ENCODE measurements at regions not wholly inside any gene's neighbourhood (a gene's known extent, or its start where the extent isn't known, plus 50 kb on each side); places are given as distances from the start of the nearest gene placed in this dataset.

- no peaks in the 10 kb centered on the region for H3K27me3 ChIP-seq
- TF ChIP-seq, protein P1, sequence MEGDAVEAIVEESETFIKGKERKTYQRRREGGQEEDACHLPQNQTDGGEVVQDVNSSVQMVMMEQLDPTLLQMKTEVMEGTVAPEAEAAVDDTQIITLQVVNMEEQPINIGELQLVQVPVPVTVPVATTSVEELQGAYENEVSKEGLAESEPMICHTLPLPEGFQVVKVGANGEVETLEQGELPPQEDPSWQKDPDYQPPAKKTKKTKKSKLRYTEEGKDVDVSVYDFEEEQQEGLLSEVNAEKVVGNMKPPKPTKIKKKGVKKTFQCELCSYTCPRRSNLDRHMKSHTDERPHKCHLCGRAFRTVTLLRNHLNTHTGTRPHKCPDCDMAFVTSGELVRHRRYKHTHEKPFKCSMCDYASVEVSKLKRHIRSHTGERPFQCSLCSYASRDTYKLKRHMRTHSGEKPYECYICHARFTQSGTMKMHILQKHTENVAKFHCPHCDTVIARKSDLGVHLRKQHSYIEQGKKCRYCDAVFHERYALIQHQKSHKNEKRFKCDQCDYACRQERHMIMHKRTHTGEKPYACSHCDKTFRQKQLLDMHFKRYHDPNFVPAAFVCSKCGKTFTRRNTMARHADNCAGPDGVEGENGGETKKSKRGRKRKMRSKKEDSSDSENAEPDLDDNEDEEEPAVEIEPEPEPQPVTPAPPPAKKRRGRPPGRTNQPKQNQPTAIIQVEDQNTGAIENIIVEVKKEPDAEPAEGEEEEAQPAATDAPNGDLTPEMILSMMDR (IDR thresholded peaks at IDR 0.05), result no peak
- TF ChIP-seq POLR2A (IDR thresholded peaks at IDR 0.05), result no peak
- H3K27ac ChIP-seq, result no peak overlapping the region
- WGBS, 4 donors, result 90 to 100% (median 96%) methylated on average over 1 of the region's 1 CpG
- intact Hi-C loops (cut with DNase I), result no loop called here
- no peak for DNase-seq
- H3K4me1 ChIP-seq (replicated peaks in 1 of 2), result no peaks in the 10 kb centered on the region
- no peaks in the 10 kb centered on the region for H3K9me3 ChIP-seq (replicated peaks in 1 of 3)
- no peak overlapping the region for H3K4me3 ChIP-seq
- no peaks in the 10 kb centered on the region for H3K36me3 ChIP-seq (replicated peaks in 1 of 2)
Observed at GRCh38 chr2:181818840-181819239, 72.7 kb upstream of the ITPRID2 start.

DNA sequence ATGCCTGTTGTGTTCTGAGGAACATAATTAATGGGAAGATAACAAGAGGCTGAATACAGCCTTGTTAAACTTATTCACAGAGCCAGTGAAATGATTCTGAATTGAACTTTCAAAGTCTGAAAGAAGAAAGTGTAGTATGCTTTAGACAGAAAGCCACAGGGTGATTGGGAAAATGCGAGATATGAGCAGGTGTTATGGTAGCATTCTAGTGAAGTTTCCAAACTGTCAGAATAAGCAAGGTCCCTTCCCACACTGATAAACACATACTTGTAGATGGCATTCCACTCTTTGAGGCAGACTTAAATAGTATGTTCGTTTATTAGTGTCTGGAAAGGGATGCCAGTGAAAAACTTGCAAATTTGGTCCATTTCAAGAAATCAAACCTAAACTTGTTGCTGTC, 70.5 kb upstream of the ITPRID2 start:
- Histone ChIP-seq H3K9me3 (replicated peaks in 1 of 3) (no peaks in the 10 kb centered on the region), H3K4me1 (replicated peaks in 1 of 2) (no peaks in the 10 kb centered on the region), H3K27me3 (no peaks in the 10 kb centered on the region), H3K36me3 (replicated peaks in 1 of 2) (no peaks in the 10 kb centered on the region), H3K27ac (no peak overlapping the region), H3K4me3 (no peak overlapping the region)
- no peak for DNase-seq
- TF ChIP-seq, protein P1 (IDR thresholded peaks at IDR 0.05), result no peak
- TF ChIP-seq POLR2A (IDR thresholded peaks at IDR 0.05), result no peak
- 77 to 92% (median 82%) methylated on average over 2 of the region's 2 CpGs for WGBS, 4 donors
- intact Hi-C loops (cut with DNase I), result no loop called here

DNA sequence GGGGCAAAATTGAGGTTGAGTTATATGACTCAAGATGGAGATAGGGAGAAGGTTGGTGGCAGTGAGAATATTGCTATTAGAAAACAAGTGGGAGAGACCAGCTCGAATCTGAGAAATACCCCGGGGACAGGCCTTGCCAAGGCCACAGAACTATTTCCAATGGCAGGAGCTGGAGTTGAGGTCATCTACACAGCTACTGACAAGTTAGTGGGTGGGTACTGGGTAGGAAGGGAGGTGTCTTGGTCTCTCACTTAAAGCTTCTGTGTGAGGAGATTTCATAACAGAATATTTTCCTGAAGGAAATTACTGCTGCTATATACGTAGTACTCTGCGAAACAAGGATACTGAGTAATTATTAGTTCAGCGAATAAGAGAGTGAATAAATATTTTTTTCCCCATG, 69.4 kb upstream of the ITPRID2 start:
- DNase-seq, result no peak
- H3K9me3 ChIP-seq (replicated peaks in 1 of 3), result no peaks in the 10 kb centered on the region
- intact Hi-C loops (cut with DNase I), result no loop called here
- H3K36me3 ChIP-seq (replicated peaks in 1 of 2), result no peaks in the 10 kb centered on the region
- H3K27me3 ChIP-seq, result no peaks in the 10 kb centered on the region
- no peaks in the 10 kb centered on the region for H3K4me1 ChIP-seq (replicated peaks in 1 of 2)
- no peak overlapping the region for H3K4me3 ChIP-seq
- TF ChIP-seq, protein P1 (IDR thresholded peaks at IDR 0.05), result no peak
- no peak for TF ChIP-seq POLR2A (IDR thresholded peaks at IDR 0.05)
- no peak overlapping the region for H3K27ac ChIP-seq
- WGBS, 4 donors, result 70 to 79% (median 74%) methylated on average over 5 of the region's 5 CpGs

DNA sequence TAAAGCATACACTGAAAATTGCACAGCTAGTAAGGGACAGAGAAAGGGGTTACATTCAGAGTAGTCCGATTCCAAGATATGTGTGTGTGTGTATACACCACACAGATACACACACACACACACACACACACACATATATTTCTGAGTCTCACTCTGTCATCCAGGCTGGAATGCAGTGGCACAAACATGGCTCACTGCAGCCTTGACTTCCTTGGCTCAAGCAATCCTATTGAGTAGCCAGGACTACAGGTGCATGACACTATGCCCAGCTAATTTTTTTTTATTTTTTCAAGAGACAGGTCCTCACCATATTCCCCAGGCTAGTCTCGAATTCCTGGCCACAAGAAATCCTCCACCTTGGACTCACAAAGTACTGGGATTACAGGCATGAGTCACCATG, 68.1 kb upstream of the ITPRID2 start:
- 75 to 88% (median 84%) methylated on average over 2 of the region's 2 CpGs for WGBS, 4 donors
- Histone ChIP-seq H3K9me3 (replicated peaks in 1 of 3) (no peaks in the 10 kb centered on the region), H3K4me3 (no peak overlapping the region), H3K36me3 (replicated peaks in 1 of 2) (no peaks in the 10 kb centered on the region), H3K4me1 (replicated peaks in 1 of 2) (no peaks in the 10 kb centered on the region), H3K27ac (no peak overlapping the region), H3K27me3 (no peaks in the 10 kb centered on the region)
- no peak for DNase-seq
- intact Hi-C loops (cut with DNase I), result no loop called here
- TF ChIP-seq POLR2A (IDR thresholded peaks at IDR 0.05), result no peak
- TF ChIP-seq, protein P1 (IDR thresholded peaks at IDR 0.05), result no peak

Data from adrenal gland (tissue), 9 donors.